ENCODE measurements at regions not wholly inside any gene's neighbourhood (a gene's known extent, or its start where the extent isn't known, plus 50 kb on each side); places are given as distances from the start of the nearest gene placed in this dataset.

DNA sequence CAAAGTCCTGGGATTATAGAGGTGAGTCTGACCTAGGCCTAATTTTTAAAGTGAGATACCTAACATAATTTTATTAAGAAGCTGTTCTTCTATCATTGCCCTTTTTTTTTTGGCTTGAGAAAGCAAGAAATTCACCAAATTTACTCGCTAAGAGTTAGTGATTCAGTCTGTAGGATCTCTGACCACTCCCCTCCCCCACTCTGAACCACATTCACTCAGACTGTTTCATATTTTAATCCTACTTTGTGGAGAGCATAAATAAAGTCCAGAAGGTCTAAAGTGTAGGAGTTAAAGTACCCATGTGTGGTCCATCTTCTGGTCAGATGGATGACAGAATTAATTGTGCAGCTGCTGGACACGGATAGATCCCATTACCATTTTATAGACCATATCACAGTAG, 115.8 kb upstream of the MGAT5 start (continued):
- TF ChIP-seq, protein P1, sequence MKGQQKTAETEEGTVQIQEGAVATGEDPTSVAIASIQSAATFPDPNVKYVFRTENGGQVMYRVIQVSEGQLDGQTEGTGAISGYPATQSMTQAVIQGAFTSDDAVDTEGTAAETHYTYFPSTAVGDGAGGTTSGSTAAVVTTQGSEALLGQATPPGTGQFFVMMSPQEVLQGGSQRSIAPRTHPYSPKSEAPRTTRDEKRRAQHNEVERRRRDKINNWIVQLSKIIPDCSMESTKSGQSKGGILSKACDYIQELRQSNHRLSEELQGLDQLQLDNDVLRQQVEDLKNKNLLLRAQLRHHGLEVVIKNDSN (IDR thresholded peaks at IDR 0.05; ENCODE audit: borderline replicate concordance, extremely low read length, insufficient read depth, low read depth, low read length) = no peak
- TF ChIP-seq TCF12 (IDR thresholded peaks at IDR 0.05; ENCODE audit: low read depth, low read length) = no peak
- no peak for TF ChIP-seq FOXK2 (IDR thresholded peaks at IDR 0.05)
- no peak for TF ChIP-seq MEF2B (IDR thresholded peaks at IDR 0.05; ENCODE audit: partially characterized antibody, poor library complexity, severe bottlenecking)
- no peak for TF ChIP-seq USF2 (IDR thresholded peaks at IDR 0.05; ENCODE audit: borderline replicate concordance, low read depth, low read length)
- no peak for TF ChIP-seq JUNB (IDR thresholded peaks at IDR 0.05)
- TF ChIP-seq MEF2A (IDR thresholded peaks at IDR 0.05; ENCODE audit: insufficient read depth, low read depth, low read length) = no peak

DNA sequence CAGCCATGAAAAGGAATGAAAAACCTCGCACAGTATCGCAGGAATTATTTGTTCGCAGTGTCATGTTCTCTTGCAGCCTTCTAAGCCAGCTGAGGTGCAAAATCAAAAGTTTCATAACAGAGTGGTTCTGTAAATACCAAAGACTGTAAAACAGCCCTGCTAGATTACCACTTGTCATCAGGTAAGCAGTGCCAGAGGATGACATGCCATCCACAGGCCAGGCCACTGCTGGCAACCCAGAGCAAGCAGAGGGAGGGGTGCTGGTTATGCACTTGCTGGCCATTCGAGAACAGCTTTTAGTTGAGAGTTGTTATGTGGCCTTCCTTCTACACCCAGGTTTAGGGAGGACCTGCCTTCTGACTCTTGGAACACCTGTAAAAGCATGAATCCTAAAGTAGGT, 114.3 kb upstream of the MGAT5 start:
- H3K4me1 ChIP-seq (ENCODE audit: control insufficient read depth, insufficient read depth, low read length) = peaks cover 20% of the 10 kb centered on the region
- H3K79me2 ChIP-seq (ENCODE audit: control insufficient read depth, insufficient read depth, low read length) = peaks cover 84% of the 10 kb centered on the region
- TF ChIP-seq BRCA1 (IDR thresholded peaks at IDR 0.05; ENCODE audit: low read depth, low read length) (no peak), PML (IDR thresholded peaks at IDR 0.05; ENCODE audit: low read length) (no peak), ZBTB40 (IDR thresholded peaks at IDR 0.05; ENCODE audit: borderline replicate concordance) (no peak), NRF1 (conservative IDR thresholded peaks at IDR 0.05; ENCODE audit: low read depth, low read length) (no peak), EZH2 (IDR thresholded peaks at IDR 0.05; ENCODE audit: borderline replicate concordance, control insufficient read depth, low read depth, low read length) (no peak), MYC (IDR thresholded peaks at IDR 0.05; ENCODE audit: insufficient read depth, insufficient read length, insufficient replicate concordance, low read length, severe bottlenecking) (no peak), MTA3 (IDR thresholded peaks at IDR 0.05; ENCODE audit: borderline replicate concordance, low read length) (no peak), IRF4 (IDR thresholded peaks at IDR 0.05; ENCODE audit: low read depth, low read length) (no peak), ZNF274 (IDR thresholded peaks at IDR 0.05; ENCODE audit: insufficient read depth, insufficient read length) (no peak), BHLHE40 (IDR thresholded peaks at IDR 0.05; ENCODE audit: borderline replicate concordance in 1 of 2, low read depth in 2 of 2, low read length in 1 of 2) (no peak), ZNF622 (IDR thresholded peaks at IDR 0.05) (no peak), RB1 (IDR thresholded peaks at IDR 0.05; ENCODE audit: borderline replicate concordance) (no peak), MEF2B (IDR thresholded peaks at IDR 0.05; ENCODE audit: partially characterized antibody, poor library complexity, severe bottlenecking) (no peak)

More for the DNA sequence above, 114.3 kb upstream of the MGAT5 start:
- no peak overlapping the region for H3K4me2 ChIP-seq (ENCODE audit: control insufficient read depth, insufficient read depth)
- CTCF ChIA-PET = interaction anchor here (1.9 kb wide), 1 partner anchor 21 kb away, joined by 6 read pairs; no protein-coding TSS in a partner anchor
- 98% methylated on average over 4 of the region's 4 CpGs for WGBS (ENCODE audit: insufficient coverage, insufficient replicate concordance, low lambda C conversion rate, missing lambda C conversion rate)
- no peak overlapping the region for H3K27ac ChIP-seq (ENCODE audit: control insufficient read depth, insufficient read depth)
- FAIRE-seq = no peak
- RAD21 ChIA-PET (ENCODE audit: unreplicated experiment) = no interaction called here
- SMC1A ChIA-PET (ENCODE audit: uncharacterized antibody, unreplicated experiment) = interaction anchor here (4.7 kb wide), 1 partner anchor 12 kb away, joined by 18 read pairs; no protein-coding TSS in a partner anchor
- no TSS peak for BruUV-seq (replicated peaks)
- no peak for DNase-seq (ENCODE audit: low read depth, low spot score)
- ATAC-seq = no peak
- no peaks in the 10 kb centered on the region for H3K9me3 ChIP-seq (replicated peaks; ENCODE audit: control insufficient read depth, insufficient read depth, low read length)
- in situ Hi-C loops (cut with MboI) = no loop called here
- POLR2A ChIA-PET = no interaction called here
- peaks cover 6% of the 10 kb centered on the region; the same call in 1 of the 2 replicates for H4K20me1 ChIP-seq (ENCODE audit: control insufficient read depth, insufficient read depth)
- intact Hi-C loops (cut with micrococcal nuclease; ENCODE audit: unreplicated experiment) = no loop called here
- H3K9ac ChIP-seq (ENCODE audit: control insufficient read depth, insufficient read depth, low read length) = no peak overlapping the region
- H2AFZ ChIP-seq (ENCODE audit: control insufficient read depth, low read depth, low read length) = no peak overlapping the region
- peaks cover 8 to 21% of the 10 kb centered on the region in 2 experiments for H3K36me3 ChIP-seq (ENCODE audit: control insufficient read depth in 2 of 2, insufficient read depth in 2 of 2, low read length in 1 of 2)
- no peaks in the 10 kb centered on the region for H3K27me3 ChIP-seq (replicated peaks in 1 of 2; ENCODE audit: control insufficient read depth in 2 of 2, insufficient read depth in 2 of 2, low read length in 1 of 2)
- no peak overlapping the region; the same call in 1 of the 2 replicates for H3K4me3 ChIP-seq

Data from GM12878 (cell line).